Right ventricle myocardium superior (tissue), 1 donor: ENCODE measurements at regions not wholly inside any gene's neighbourhood (a gene's known extent, or its start where the extent isn't known, plus 50 kb on each side); places are given as distances from the start of the nearest gene placed in this dataset.

Source experiments
- ATAC-seq: fragments of 200-7000 bp; cut with Tn5 transposase; one replicate; pipeline ENCODE4 v1.9.1; 2020; ENCODE audit warnings: mild to moderate bottlenecking; ENCODE audit not compliant: poor library complexity
- DNase-seq: peaks from one replicate; pipeline ENCODE4 v3.0.0-alpha.2; 2020
- intact Hi-C: fragments of 100-400 bp; cut with DNase I; formaldehyde crosslinking; loops from one replicate; pipeline ENCODE4 v1.11.2; 2022
- donor health status: DM: no; HTN: yes; CAD: no; lungs with severe emphysema.

GRCh38 chr15:93244696-93245660, 156.0 kb upstream of the RGMA start:
- ATAC-seq = peak; percentile 11
- DNase-seq = no peak

GRCh38 chr15:93243573-93243972, 154.6 kb upstream of the RGMA start:
- intact Hi-C loops = no loop called here
- ATAC-seq = no peak

More at GRCh38 chr15:93244696-93245660, 156.0 kb upstream of the RGMA start:
- intact Hi-C loops = no loop called here

GRCh38 chr15:93241696-93242585, 152.9 kb upstream of the RGMA start:
- intact Hi-C loops = no loop called here
- no peak for DNase-seq

More at GRCh38 chr15:93243573-93243972, 154.6 kb upstream of the RGMA start:
- DNase-seq = no peak

GRCh38 chr15:93239993-93240392, 151.0 kb upstream of the RGMA start:
- intact Hi-C loops = no loop called here
- no peak for DNase-seq
- ATAC-seq = no peak

More at GRCh38 chr15:93241696-93242585, 152.9 kb upstream of the RGMA start:
- no peak for ATAC-seq

- DNase-seq (no peak), ATAC-seq (no peak)
- intact Hi-C loops = no loop called here
These were observed 150.6 kb upstream of the RGMA start for GRCh38 chr15:93239591-93239990.

GRCh38 chr15:93238641-93239040, 149.6 kb upstream of the RGMA start:
- intact Hi-C loops = no loop called here
- ATAC-seq = no peak
- no peak for DNase-seq

GRCh38 chr15:93235926-93236780, 147.1 kb upstream of the RGMA start:
- intact Hi-C loops = no loop called here
- DNase-seq (peak; percentile 76), ATAC-seq (peak; percentile 85)

GRCh38 chr15:93235269-93235668, 146.3 kb upstream of the RGMA start:
- no peak for DNase-seq
- ATAC-seq = no peak
- intact Hi-C loops = no loop called here

GRCh38 chr15:93233710-93234109, 144.7 kb upstream of the RGMA start:
- ATAC-seq (no peak), DNase-seq (no peak)
- intact Hi-C loops = no loop called here

- ATAC-seq (no peak), DNase-seq (no peak)
- intact Hi-C loops = no loop called here
These were observed 143.8 kb upstream of the RGMA start for GRCh38 chr15:93232845-93233244.

GRCh38 chr15:93231994-93232393, 143.0 kb upstream of the RGMA start:
- intact Hi-C loops = no loop called here
- ATAC-seq (no peak), DNase-seq (no peak)

- no peak for ATAC-seq
- intact Hi-C loops = no loop called here
- DNase-seq = no peak
These were observed 142.4 kb upstream of the RGMA start for GRCh38 chr15:93231261-93231925.

GRCh38 chr15:93228546-93228945, 139.5 kb upstream of the RGMA start:
- intact Hi-C loops = no loop called here
- ATAC-seq (no peak), DNase-seq (no peak)

GRCh38 chr15:93223803-93224202, 134.8 kb upstream of the RGMA start:
- intact Hi-C loops = no loop called here

GRCh38 chr15:93221759-93222158, 132.7 kb upstream of the RGMA start:
- intact Hi-C loops = no loop called here
- no peak for ATAC-seq

More at GRCh38 chr15:93223803-93224202, 134.8 kb upstream of the RGMA start:
- ATAC-seq = no peak
- DNase-seq = no peak

GRCh38 chr15:93219859-93220420, 130.9 kb upstream of the RGMA start:
- DNase-seq = no peak
- ATAC-seq = no peak
- intact Hi-C loops = no loop called here

More at GRCh38 chr15:93221759-93222158, 132.7 kb upstream of the RGMA start:
- no peak for DNase-seq

- peak; percentile 72 for ATAC-seq
- no peak for DNase-seq
- intact Hi-C loops = no loop called here
These were observed 128.3 kb upstream of the RGMA start for GRCh38 chr15:93217343-93217742.

- intact Hi-C loops = no loop called here
- ATAC-seq = no peak
- DNase-seq = no peak
These were observed 125.1 kb upstream of the RGMA start for GRCh38 chr15:93214106-93214505.
